Left colon (tissue), 2 donors: ENCODE measurements at regions not wholly inside any gene's neighbourhood (a gene's known extent, or its start where the extent isn't known, plus 50 kb on each side); places are given as distances from the start of the nearest gene placed in this dataset.
A peak's percentile ranks its signal among the peaks of the same experiment; 100 is the strongest.
"Not testable (repeated sequence)": the region's sequence is repeated elsewhere in the genome, so short reads cannot be mapped to it uniquely, and the experiment has no call there.

Experiments used
- ATAC-seq: fragments of 200-7000 bp; cut with Tn5 transposase; one replicate; pipeline ENCODE4 v1.9.1; 2020; ENCODE audit warnings: mild to moderate bottlenecking, moderate library complexity
- DNase-seq, 2 donors: peaks; one replicate each; pipeline ENCODE4 v3.0.0-alpha.2; 2020
- intact Hi-C, 2 donors: fragments of 100-400 bp; cut with DNase I in 1 of 2; cut with micrococcal nuclease in 1 of 2; formaldehyde crosslinking; loops; one replicate each; pipeline versions ENCODE4 v1.11.2 to v1.14.0; 2022; cut with DNase I, micrococcal nuclease
- donor health status: DM: no; HTN: no; CAD: no.
- donor health status: DM: yes; HTN: yes; CAD: no.

DNA sequence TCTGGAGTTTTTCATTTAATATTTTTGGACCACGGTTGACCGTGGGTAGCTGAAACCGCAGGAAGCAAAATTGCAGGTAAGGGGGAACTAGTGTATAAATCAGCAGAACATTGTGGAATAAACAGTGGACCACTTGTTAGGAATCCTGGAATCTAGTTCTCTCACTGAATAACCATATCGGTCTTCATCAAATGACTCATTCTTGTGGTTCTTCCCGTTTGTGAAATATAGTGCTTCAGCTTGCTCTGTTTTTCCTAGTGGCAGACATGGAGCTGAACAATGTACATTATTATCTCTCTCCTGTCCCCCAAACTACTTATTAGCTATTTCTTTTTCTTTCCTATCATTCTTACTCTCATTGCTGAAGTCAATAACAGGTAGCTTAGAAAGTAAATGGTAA is 61.9 kb downstream of the HSPA13 start:
- intact Hi-C loops = no loop called here
- DNase-seq = no peak
- ATAC-seq = no peak

DNA sequence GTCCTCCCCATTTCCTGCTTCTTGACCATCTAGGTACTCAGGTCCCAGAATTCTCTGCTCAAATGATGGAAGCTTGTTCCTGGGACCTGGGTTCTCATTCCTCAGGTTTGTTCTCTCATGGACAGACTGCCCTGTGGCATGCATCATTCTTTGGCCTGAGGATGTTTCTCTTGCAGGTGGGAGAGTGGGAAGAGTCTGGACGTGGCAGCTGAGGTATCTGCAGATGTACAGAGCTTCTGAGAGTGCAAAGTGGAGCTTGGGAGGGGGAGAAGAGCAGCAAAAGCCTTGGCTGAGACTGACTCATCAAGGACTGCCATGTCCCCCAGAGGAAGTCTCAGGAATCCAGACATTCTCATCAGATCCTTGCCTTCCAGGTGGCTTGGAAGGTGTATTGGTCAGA is 63.1 kb downstream of the HSPA13 start:
- intact Hi-C loops = no loop called here
- DNase-seq (no peak), ATAC-seq (no peak)

GRCh38 chr21:14318578-14318977 is 64.4 kb downstream of the HSPA13 start:
- ATAC-seq = no peak
- no peak for DNase-seq
- intact Hi-C loops = no loop called here

- DNase-seq (no peak), ATAC-seq (no peak)
- intact Hi-C loops = no loop called here
Observed at GRCh38 chr21:14317507-14317906, 65.4 kb downstream of the HSPA13 start.

DNA sequence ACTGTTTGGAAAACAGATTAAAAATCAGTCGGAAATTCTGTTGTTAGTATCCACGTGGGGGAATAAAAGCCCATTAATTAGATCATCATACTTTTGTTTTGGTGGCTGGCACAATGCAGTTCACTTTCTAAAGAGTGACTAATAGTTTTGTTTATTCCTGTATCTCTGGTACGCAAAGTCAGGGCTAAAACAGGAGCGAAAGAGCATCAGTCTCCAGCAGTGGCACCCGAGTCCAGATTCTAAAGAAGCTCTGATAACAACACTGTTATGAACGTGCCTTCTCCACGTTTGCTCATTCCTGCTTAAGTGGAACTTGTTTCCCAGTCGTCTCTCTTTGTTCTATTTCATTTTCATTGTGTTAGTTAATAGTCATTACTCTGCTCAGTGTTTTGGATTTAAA is 69.6 kb downstream of the HSPA13 start:
- DNase-seq = no peak
- no peak for ATAC-seq
- intact Hi-C loops = no loop called here

DNA sequence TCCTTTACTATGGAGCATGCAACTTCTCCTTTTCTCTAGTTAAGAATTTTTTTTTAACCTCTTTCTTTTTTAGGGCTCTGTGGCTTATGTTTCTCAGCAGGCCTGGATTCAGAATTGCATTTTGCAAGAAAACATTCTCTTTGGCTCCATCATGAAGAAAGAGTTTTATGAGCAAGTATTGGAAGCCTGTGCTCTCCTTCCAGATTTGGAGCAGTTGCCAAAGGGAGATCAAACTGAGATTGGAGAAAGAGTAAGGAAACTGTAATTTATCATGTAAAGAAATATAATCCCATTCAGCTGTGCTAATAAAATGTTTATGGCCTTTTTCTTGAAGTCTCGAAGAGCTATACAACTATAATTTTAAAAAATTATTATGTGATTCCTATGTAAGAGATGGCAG is 70.1 kb downstream of the HSPA13 start:
- intact Hi-C loops = no loop called here
- ATAC-seq = no peak
- DNase-seq = no peak

DNA sequence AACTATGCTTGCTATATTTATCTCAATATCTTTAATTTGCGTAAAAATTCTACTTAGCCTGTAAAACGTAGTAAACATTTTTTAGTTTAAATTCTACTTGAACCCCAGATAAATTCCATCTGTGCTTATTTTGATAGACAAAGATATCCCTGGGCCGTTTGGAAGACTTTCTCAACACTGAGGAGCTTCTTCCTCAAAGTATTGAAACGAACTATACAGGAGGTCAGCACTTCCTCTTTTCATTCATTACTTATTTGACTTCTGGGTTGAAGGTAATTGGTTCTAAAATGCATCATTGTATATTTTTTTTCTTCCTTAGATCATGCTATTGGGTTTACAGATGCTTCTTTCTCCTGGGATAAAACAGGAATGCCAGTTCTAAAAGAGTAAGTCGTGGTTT is 74.7 kb downstream of the HSPA13 start:
- ATAC-seq (no peak), DNase-seq (no peak)
- intact Hi-C loops = no loop called here

GRCh38 chr21:14306126-14306907 is 76.6 kb downstream of the HSPA13 start:
- intact Hi-C loops = no loop called here
- DNase-seq = no peak
- ATAC-seq = no peak

DNA sequence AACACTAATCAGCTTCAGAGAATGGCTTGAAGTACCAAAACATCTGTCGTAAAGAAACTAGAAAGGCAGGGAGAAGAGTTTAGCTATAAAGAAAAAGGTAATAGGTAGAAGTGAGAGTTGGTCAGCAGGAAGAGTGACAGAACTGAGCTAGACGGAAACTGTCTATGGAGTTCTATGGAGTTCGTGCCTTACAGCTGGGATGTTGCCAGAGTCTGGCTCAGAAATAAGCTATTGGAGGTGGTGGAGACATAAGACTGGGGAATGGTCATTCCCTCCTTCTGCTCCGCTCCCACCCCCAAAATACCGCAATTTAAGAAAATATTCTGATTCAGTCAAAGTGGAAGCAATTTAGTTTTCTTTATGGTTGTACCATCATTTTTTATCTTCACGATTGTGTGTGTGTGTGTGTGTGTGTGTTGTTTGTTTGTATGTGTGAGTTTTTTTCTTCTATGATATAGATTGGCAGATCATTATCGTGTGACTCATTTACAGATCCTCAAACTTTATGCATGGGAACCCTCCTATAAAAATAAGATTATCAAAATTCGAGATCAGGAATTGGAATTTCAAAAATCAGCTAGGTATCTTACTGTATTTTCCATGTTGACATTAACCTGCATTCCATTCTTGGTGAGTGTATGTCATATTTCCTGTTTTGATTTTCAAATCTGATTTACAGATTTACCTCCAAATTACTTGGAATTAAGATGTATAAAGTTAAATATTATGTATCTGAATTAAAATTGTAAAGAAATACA is 79.0 kb downstream of the HSPA13 start:
- intact Hi-C loops = no loop called here
- ATAC-seq (no peak), DNase-seq (no peak)

- intact Hi-C loops = no loop called here
- ATAC-seq = no peak
- no peak for DNase-seq
Observed at GRCh38 chr21:14300074-14300473, 82.9 kb downstream of the HSPA13 start.

DNA sequence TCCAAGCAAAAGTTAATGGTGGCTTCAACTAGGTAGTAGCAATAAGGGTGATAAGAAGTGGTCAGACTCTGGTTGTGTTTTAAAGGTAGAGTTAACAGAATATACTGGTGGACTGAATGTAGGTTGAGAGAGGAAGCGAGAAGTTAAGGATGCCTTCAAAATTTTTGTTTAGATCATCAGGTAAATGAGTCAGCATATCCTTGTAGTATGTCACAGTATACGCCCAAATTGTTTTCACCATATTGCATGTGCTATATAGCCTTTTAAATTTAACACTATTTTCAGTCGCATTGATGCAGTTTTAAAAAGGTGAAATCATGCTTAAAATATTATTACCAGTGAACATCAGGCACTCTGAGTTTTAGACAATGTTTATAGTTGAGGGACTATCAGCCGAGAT is 74.6 kb downstream of the RBM11 start:
- ATAC-seq = no peak
- no peak for DNase-seq
- intact Hi-C loops = no loop called here

- DNase-seq (no peak), ATAC-seq (peak; percentile 23)
- intact Hi-C loops = no loop called here
Observed at GRCh38 chr21:14288922-14289321, 73.0 kb downstream of the RBM11 start.

- intact Hi-C loops = no loop called here
- no peak for DNase-seq
- no peak for ATAC-seq
Observed at GRCh38 chr21:14285147-14285761, 69.3 kb downstream of the RBM11 start.

GRCh38 chr21:14284481-14284880 is 68.5 kb downstream of the RBM11 start:
- intact Hi-C loops = no loop called here
- DNase-seq (no peak), ATAC-seq (no peak)

GRCh38 chr21:14281188-14281900 is 65.4 kb downstream of the RBM11 start:
- intact Hi-C loops, ATAC-seq, DNase-seq: not testable (repeated sequence)
